Breast epithelium (tissue), 4 donors: ENCODE measurements at regions not wholly inside any gene's neighbourhood (a gene's known extent, or its start where the extent isn't known, plus 50 kb on each side); places are given as distances from the start of the nearest gene placed in this dataset.

Source experiments
- DNase-seq, 2 donors: peaks; one replicate each; pipeline ENCODE4 v3.0.0-alpha.2; 2019; ENCODE audit warnings: low spot score in 2 of 2
- H3K27ac ChIP-seq, 2 donors: fragments of 200-600 bp; sonication (generic) in 1 of 2; one replicate each; pipeline ENCODE4 v1.5.1; 2016 to 2019; ENCODE audit warnings: mild to moderate bottlenecking in 1 of 2
- H3K27me3 ChIP-seq, 2 donors: fragments of 200-600 bp; sonication (generic) in 1 of 2; one replicate each; pipeline versions ENCODE4 v1.5.1 to v1.6.0; 2017 to 2019; ENCODE audit warnings: control low read depth in 1 of 2, mild to moderate bottlenecking in 1 of 2
- H3K36me3 ChIP-seq: fragments of 200-600 bp; one replicate; pipeline ENCODE4 v1.5.1; 2019
- H3K4me1 ChIP-seq, 2 donors: fragments of 200-600 bp; sonication (generic); one replicate each; pipeline ENCODE4 v1.5.1; 2016 to 2019; ENCODE audit warnings: control low read depth in 1 of 2
- H3K4me3 ChIP-seq, 3 donors: fragments of 200-600 bp; sonication (generic); 1 replicate in 2 of 3; 2 replicates in 1 of 3; pipeline ENCODE4 v1.5.1; 2016 to 2019; ENCODE audit warnings: mild to moderate bottlenecking in 3 of 3, moderate library complexity in 2 of 3
- H3K9me3 ChIP-seq, 2 donors: fragments of 200-600 bp; sonication (generic) in 1 of 2; one replicate each; pipeline ENCODE4 v1.5.1; 2016 to 2019; ENCODE audit warnings: control low read depth in 1 of 2
- POLR2A ChIP-seq: fragments of 450-650 bp; IDR thresholded peaks from one replicate; pipeline ENCODE4 v1.6.1; 2016; ENCODE audit warnings: antibody characterized with exemption, mild to moderate bottlenecking, moderate library complexity
- POLR2AphosphoS5 ChIP-seq, 3 donors: sonication (generic); formaldehyde crosslinking; IDR thresholded peaks; one replicate each; pipeline ENCODE4 v1.6.1; 2017; ENCODE audit warnings: antibody characterized with exemption in 3 of 3
- intact Hi-C: fragments of 100-400 bp; cut with DNase I; formaldehyde crosslinking; loops from one replicate; pipeline ENCODE4 v1.15.1; 2023; ENCODE audit warnings: low total_unique reads
- TF ChIP-seq, protein P1 (sequence below), 3 donors: fragments of 450-650 bp; IDR thresholded peaks; one replicate each; pipeline ENCODE4 v1.5.1; 2016 to 2017; ENCODE audit warnings: antibody characterized with exemption in 3 of 3, mild to moderate bottlenecking in 3 of 3, moderate library complexity in 3 of 3

DNA sequence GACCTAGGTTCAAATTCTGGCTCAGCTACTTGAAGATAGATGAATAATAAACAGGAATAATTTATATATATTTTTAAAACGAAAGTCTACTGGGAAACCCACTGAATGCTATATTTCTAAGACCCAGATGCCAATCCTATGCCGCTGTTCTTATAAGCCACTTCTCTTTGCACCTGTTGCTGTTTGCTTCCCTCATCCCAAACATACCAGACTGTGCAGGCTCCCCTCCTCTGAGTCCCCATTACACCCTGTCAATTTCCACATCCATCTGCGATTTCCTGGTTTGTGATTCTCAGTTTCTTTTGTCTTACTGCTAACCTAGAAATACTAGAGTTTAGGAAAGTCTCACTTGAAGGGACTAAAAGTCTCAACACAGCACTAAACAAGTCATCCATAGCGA is 92.8 kb upstream of the CAST start:
- TF ChIP-seq POLR2A (no peak), POLR2AphosphoS5 (IDR thresholded peaks at IDR 0.05) (no peak)
- TF ChIP-seq, protein P1, sequence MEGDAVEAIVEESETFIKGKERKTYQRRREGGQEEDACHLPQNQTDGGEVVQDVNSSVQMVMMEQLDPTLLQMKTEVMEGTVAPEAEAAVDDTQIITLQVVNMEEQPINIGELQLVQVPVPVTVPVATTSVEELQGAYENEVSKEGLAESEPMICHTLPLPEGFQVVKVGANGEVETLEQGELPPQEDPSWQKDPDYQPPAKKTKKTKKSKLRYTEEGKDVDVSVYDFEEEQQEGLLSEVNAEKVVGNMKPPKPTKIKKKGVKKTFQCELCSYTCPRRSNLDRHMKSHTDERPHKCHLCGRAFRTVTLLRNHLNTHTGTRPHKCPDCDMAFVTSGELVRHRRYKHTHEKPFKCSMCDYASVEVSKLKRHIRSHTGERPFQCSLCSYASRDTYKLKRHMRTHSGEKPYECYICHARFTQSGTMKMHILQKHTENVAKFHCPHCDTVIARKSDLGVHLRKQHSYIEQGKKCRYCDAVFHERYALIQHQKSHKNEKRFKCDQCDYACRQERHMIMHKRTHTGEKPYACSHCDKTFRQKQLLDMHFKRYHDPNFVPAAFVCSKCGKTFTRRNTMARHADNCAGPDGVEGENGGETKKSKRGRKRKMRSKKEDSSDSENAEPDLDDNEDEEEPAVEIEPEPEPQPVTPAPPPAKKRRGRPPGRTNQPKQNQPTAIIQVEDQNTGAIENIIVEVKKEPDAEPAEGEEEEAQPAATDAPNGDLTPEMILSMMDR (IDR thresholded peaks at IDR 0.05), result no peak
- DNase-seq, result no peak
- H3K4me1 ChIP-seq, result no peaks in the 10 kb centered on the region
- intact Hi-C loops, result no loop called here
- H3K27me3 ChIP-seq, result no peaks in the 10 kb centered on the region
- no peak overlapping the region for H3K4me3 ChIP-seq
- no peaks in the 10 kb centered on the region for H3K36me3 ChIP-seq
- no peaks in the 10 kb centered on the region for H3K9me3 ChIP-seq
- no peak overlapping the region for H3K27ac ChIP-seq

DNA sequence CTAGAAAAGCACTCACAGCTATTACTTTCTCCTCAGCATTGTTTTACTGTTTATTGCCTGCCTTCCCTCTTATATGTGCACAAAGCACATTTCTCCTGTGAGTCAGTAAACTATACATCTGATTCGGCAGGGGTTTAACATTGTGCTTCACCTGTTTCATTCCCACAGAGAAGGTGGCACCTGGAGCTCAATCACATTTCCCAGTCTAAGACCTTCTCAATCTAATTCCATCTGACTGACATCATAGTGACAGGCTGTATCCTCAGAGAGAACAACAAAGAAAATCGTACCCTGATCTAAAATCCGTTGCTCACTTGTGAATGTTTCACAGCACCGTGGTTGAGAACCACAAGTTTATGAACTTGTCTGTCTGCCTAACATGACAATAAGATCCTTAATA is 92.4 kb upstream of the CAST start:
- intact Hi-C loops, result no loop called here
- no peaks in the 10 kb centered on the region for H3K9me3 ChIP-seq
- TF ChIP-seq, protein P1 (IDR thresholded peaks at IDR 0.05), result no peak
- TF ChIP-seq POLR2AphosphoS5 (IDR thresholded peaks at IDR 0.05) (no peak), POLR2A (no peak)

DNA sequence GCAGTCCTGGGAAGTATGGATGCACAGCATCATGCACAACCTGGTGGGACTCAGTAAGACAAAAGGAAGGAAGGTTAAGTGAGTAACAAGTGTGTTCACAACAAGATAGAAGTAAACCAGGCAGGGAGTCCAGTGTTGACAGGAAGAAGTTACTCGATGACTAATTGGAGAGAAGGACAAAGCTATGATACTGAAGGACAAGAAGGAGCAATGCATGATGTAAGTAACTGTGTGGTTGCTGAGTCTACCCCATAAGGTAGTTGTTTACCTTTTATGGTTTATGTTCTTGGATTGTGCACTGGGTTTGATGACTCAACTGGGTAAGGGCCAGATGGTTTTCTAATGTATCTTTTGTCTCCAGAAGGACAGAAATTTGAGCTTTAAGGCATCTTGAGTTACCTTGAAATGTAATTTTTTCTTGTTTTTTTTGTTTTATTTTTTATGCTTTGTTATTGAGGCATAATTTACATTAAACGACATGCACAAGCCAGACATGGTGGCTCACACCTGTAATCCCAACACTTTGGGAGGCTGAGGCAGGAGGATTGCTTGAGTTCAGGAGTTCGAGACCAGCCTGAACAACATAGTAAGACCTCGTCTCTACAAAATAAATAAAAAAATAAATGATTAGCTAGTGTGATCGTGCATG is 89.2 kb upstream of the CAST start:
- H3K4me1 ChIP-seq, result no peaks in the 10 kb centered on the region
- H3K36me3 ChIP-seq, result peaks cover 5% of the 10 kb centered on the region
- no peak for DNase-seq
- TF ChIP-seq POLR2A, result no peak
- TF ChIP-seq, protein P1 (IDR thresholded peaks at IDR 0.05), result no peak
- no peak for TF ChIP-seq POLR2AphosphoS5 (IDR thresholded peaks at IDR 0.05)
- no peaks in the 10 kb centered on the region for H3K9me3 ChIP-seq
- H3K27me3 ChIP-seq, result no peaks in the 10 kb centered on the region
- intact Hi-C loops, result no loop called here
- no peak overlapping the region for H3K4me3 ChIP-seq
- no peak overlapping the region for H3K27ac ChIP-seq

More for the DNA sequence above, 92.4 kb upstream of the CAST start:
- no peaks in the 10 kb centered on the region for H3K27me3 ChIP-seq
- no peak overlapping the region for H3K27ac ChIP-seq
- DNase-seq, result no peak
- no peaks in the 10 kb centered on the region for H3K36me3 ChIP-seq
- no peak overlapping the region for H3K4me3 ChIP-seq
- no peaks in the 10 kb centered on the region for H3K4me1 ChIP-seq

DNA sequence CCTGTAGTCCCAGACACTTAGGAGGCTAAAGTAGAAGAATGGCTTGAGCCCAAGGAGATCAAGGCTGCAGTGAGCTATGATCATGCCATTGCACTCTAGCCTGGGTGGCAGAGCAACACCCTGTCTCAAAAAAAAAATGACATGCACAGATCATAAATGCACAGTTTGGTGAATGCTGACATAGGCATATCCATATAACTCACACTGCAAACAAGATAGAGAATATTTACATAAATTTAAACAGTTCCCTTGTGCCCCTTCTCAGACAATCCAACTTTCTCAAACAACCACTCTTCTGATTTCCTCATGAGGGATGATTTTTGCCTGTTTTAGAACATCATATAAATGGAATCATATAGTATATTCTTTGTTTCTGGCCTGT is 88.7 kb upstream of the CAST start:
- Histone ChIP-seq H3K4me1 (no peaks in the 10 kb centered on the region), H3K27me3 (no peaks in the 10 kb centered on the region), H3K9me3 (no peaks in the 10 kb centered on the region), H3K27ac (no peak overlapping the region), H3K4me3 (no peak overlapping the region), H3K36me3 (peaks cover 5% of the 10 kb centered on the region)
- TF ChIP-seq, protein P1 (IDR thresholded peaks at IDR 0.05), result no peak
- no peak for TF ChIP-seq POLR2AphosphoS5 (IDR thresholded peaks at IDR 0.05)
- no peak for TF ChIP-seq POLR2A
- no peak for DNase-seq
- intact Hi-C loops, result no loop called here

DNA sequence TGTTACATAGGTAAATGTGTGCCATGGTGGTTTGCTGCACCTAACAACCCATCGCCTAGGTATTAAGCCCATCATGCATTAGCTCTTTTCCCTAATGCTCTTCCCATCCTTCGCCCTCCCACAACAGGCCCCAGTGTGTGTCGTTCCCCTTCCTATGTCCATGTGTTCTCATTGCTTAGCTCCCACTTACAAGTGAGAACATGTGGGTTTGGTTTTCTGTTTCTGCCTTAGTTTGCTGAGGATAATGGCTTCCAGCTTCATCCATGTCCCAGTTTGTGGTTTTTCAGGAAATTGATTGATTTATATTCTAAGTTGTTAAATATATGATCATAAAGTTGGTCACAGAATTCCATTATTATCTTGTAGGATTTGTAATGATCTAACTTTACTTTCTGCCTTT is 85.3 kb upstream of the CAST start:
- intact Hi-C loops, result no loop called here
- no peaks in the 10 kb centered on the region for H3K9me3 ChIP-seq
- no peaks in the 10 kb centered on the region for H3K27me3 ChIP-seq
- H3K4me1 ChIP-seq, result no peaks in the 10 kb centered on the region
- no peak overlapping the region for H3K27ac ChIP-seq
- H3K36me3 ChIP-seq, result peaks cover 5% of the 10 kb centered on the region
- DNase-seq, result no peak
- TF ChIP-seq POLR2A, result no peak
- no peak for TF ChIP-seq POLR2AphosphoS5 (IDR thresholded peaks at IDR 0.05)
- H3K4me3 ChIP-seq, result no peak overlapping the region

DNA sequence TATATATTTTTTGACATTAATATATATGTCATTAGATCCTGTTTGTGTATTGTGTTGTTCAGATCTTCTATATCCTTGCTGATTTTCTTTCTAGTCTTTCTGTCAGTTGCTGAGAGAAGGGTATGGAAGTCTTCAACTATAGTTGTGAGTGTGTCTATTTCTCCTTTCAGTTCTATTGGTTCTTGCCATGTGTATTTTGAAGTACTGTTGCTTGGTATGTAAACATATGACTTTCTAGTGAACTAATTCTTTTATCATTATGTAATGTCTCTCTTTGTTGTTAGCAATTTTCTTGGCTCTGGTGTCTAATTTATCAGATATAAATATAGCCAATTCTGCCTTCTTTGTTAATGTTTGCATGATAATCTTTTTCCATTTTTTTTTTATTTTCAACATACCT is 84.3 kb upstream of the CAST start:
- intact Hi-C loops, result no loop called here
- no peaks in the 10 kb centered on the region for H3K9me3 ChIP-seq
- H3K4me1 ChIP-seq, result no peaks in the 10 kb centered on the region
- H3K36me3 ChIP-seq, result peaks cover 5% of the 10 kb centered on the region
- H3K27ac ChIP-seq, result no peak overlapping the region
- no peak overlapping the region for H3K4me3 ChIP-seq
- H3K27me3 ChIP-seq, result no peaks in the 10 kb centered on the region
- TF ChIP-seq, protein P1 (IDR thresholded peaks at IDR 0.05), result no peak
- no peak for TF ChIP-seq POLR2AphosphoS5 (IDR thresholded peaks at IDR 0.05)
- TF ChIP-seq POLR2A, result no peak
- DNase-seq, result no peak
